HG03064 (cell line): ENCODE measurements at regions not wholly inside any gene's neighbourhood (a gene's known extent, or its start where the extent isn't known, plus 50 kb on each side); places are given as distances from the start of the nearest gene placed in this dataset.
"Not testable (repeated sequence)": the region's sequence is repeated elsewhere in the genome, so short reads cannot be mapped to it uniquely, and the experiment has no call there.

Source experiments
- ATAC-seq: cut with Tn5 transposase; IDR thresholded peaks from one replicate; pipeline ENCODE4 v1.9.1; 2021; ENCODE audit warnings: low read depth; ENCODE audit not compliant: unreplicated experiment

- ATAC-seq: no peak
Measured at GRCh38 chr4:12144051-12144450, 715.4 kb upstream of the HS3ST1 start.

- ATAC-seq: no peak
Measured at GRCh38 chr4:12140864-12141263, 712.2 kb upstream of the HS3ST1 start.

- ATAC-seq: no peak
Measured at GRCh38 chr4:12139296-12139695, 710.6 kb upstream of the HS3ST1 start.

GRCh38 chr4:12138488-12138887, 709.8 kb upstream of the HS3ST1 start:
- ATAC-seq: no peak

GRCh38 chr4:12137575-12137974, 708.9 kb upstream of the HS3ST1 start:
- ATAC-seq: no peak

- no peak for ATAC-seq
Measured at GRCh38 chr4:12126474-12126873, 697.8 kb upstream of the HS3ST1 start.

GRCh38 chr4:12124138-12124537, 695.4 kb upstream of the HS3ST1 start:
- ATAC-seq: no peak

- ATAC-seq: no peak
Measured at GRCh38 chr4:12123707-12124106, 695.0 kb upstream of the HS3ST1 start.

- no peak for ATAC-seq
Measured at GRCh38 chr4:12122316-12122715, 693.6 kb upstream of the HS3ST1 start.

GRCh38 chr4:12120968-12121367, 692.3 kb upstream of the HS3ST1 start:
- ATAC-seq: no peak

GRCh38 chr4:12118651-12119213, 690.0 kb upstream of the HS3ST1 start:
- ATAC-seq: no peak

- no peak for ATAC-seq
Measured at GRCh38 chr4:12116009-12116552, 687.4 kb upstream of the HS3ST1 start.

- ATAC-seq: no peak
Measured at GRCh38 chr4:12110627-12111026, 681.9 kb upstream of the HS3ST1 start.

- ATAC-seq: not testable (repeated sequence)
Measured at GRCh38 chr4:12109056-12109455, 680.4 kb upstream of the HS3ST1 start.

GRCh38 chr4:12105519-12105918, 676.8 kb upstream of the HS3ST1 start:
- no peak for ATAC-seq

- ATAC-seq: not testable (repeated sequence)
Measured at GRCh38 chr4:12089920-12090319, 661.2 kb upstream of the HS3ST1 start.

GRCh38 chr4:12084690-12085089, 656.0 kb upstream of the HS3ST1 start:
- ATAC-seq: no peak

GRCh38 chr4:12071316-12071715, 642.6 kb upstream of the HS3ST1 start:
- ATAC-seq: no peak

GRCh38 chr4:12053966-12054365, 625.3 kb upstream of the HS3ST1 start:
- no peak for ATAC-seq

GRCh38 chr4:12053556-12053955, 624.9 kb upstream of the HS3ST1 start:
- ATAC-seq: no peak

- no peak for ATAC-seq
Measured at GRCh38 chr4:12050357-12050756, 621.7 kb upstream of the HS3ST1 start.

GRCh38 chr4:12042818-12043217, 614.1 kb upstream of the HS3ST1 start:
- ATAC-seq: no peak

GRCh38 chr4:12041828-12042227, 613.1 kb upstream of the HS3ST1 start:
- no peak for ATAC-seq
